Endodermal cell (in vitro differentiated cells): ENCODE measurements at regions not wholly inside any gene's neighbourhood (a gene's known extent, or its start where the extent isn't known, plus 50 kb on each side); places are given as distances from the start of the nearest gene placed in this dataset.

Experiments used
- DNase-seq: peaks from one replicate; pipeline ENCODE4 v3.0.0-alpha.2; 2017
- H3K27ac ChIP-seq: 2 replicates; pipeline ENCODE4 v1.5.1; 2013; ENCODE audit warnings: mild to moderate bottlenecking, low read depth, low read length, moderate library complexity
- H3K27me3 ChIP-seq: 2 replicates; pipeline ENCODE4 v1.6.1; 2013; ENCODE audit warnings: mild to moderate bottlenecking, low read length, moderate library complexity; ENCODE audit not compliant: insufficient read depth, control insufficient read depth, poor library complexity, severe bottlenecking
- H3K36me3 ChIP-seq: 2 replicates; pipeline ENCODE4 v1.7.0; 2013; ENCODE audit warnings: mild to moderate bottlenecking, low read length, moderate library complexity; ENCODE audit not compliant: control insufficient read depth, insufficient read depth
- H3K4me1 ChIP-seq: one replicate; pipeline ENCODE4 v1.7.0; 2013; ENCODE audit warnings: low read length; ENCODE audit not compliant: control insufficient read depth, insufficient read depth
- H3K4me3 ChIP-seq: 2 replicates; pipeline ENCODE4 v1.5.1; 2013; ENCODE audit warnings: mild to moderate bottlenecking, low read length, moderate library complexity
- H3K9ac ChIP-seq: 2 replicates; pipeline ENCODE4 v1.6.1; 2013; ENCODE audit warnings: mild to moderate bottlenecking, low read length, moderate library complexity; ENCODE audit not compliant: poor library complexity, severe bottlenecking; ENCODE audit errors: extremely low read depth
- H3K9me3 ChIP-seq: 2 replicates; pipeline ENCODE4 v1.6.1; 2013; ENCODE audit warnings: mild to moderate bottlenecking, low read length, moderate library complexity; ENCODE audit not compliant: control insufficient read depth
- H3K27ac Mint-ChIP-seq: 2 replicates; pipeline ENCODE4 v1.8.0; 2020; ENCODE audit warnings: mixed read lengths
- H3K27me3 Mint-ChIP-seq: 2 replicates; pipeline ENCODE4 v1.8.0; 2021; ENCODE audit warnings: mild to moderate bottlenecking, mixed read lengths; ENCODE audit not compliant: insufficient read depth
- H3K36me3 Mint-ChIP-seq: 2 replicates; pipeline ENCODE4 v1.8.0; 2020; ENCODE audit warnings: low read depth, mixed read lengths
- H3K4me1 Mint-ChIP-seq: 2 replicates; pipeline ENCODE4 v1.8.0; 2020; ENCODE audit warnings: mixed read lengths
- H3K4me3 Mint-ChIP-seq: 2 replicates; pipeline ENCODE4 v1.8.0; 2020; ENCODE audit warnings: mild to moderate bottlenecking, moderate library complexity, mixed read lengths
- H3K9me3 Mint-ChIP-seq: 2 replicates; pipeline ENCODE4 v1.8.0; 2020; ENCODE audit warnings: mild to moderate bottlenecking, mixed read lengths
- WGBS, 2 experiments: methylation state at CpG; one replicate each; pipeline versions ENCODE4 v1.1.5 to v1.1.7; 2013; ENCODE audit warnings: missing lambda C conversion rate in 2 of 2, mixed read lengths in 1 of 2; ENCODE audit not compliant: insufficient coverage in 1 of 2, insufficient read length in 1 of 2; 5-methylcytosine and 5-hydroxymethylcytosine counted together
- TF ChIP-seq, protein P1 (sequence below): fragments of 200-600 bp; sonication (generic); conservative IDR thresholded peaks from 2 replicates; pipeline ENCODE4 v1.5.0; 2021; ENCODE audit warnings: antibody characterized with exemption, mild to moderate bottlenecking

DNA sequence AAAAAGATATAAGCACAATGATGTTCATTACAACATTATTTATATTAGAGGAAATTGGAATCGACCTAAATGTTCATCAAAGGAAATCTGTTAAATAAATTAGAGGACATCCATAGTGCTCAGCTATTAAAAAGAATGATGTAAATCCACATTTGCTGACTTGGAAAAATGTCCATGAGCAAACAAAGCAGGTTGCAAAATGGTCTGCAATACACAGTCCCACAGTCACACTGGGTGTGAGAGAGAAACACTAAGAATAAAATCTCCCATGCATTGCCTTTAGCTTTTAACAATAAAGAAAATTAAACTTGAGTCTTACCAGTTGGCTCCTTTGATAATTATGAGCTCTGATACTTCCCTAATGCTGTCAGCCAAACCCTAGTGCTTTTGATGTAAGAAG is 811.1 kb upstream of the SALL3 start:
- Mint-ChIP-seq H3K36me3 (no peaks in the 10 kb centered on the region), H3K27me3 (no peaks in the 10 kb centered on the region), H3K4me3 (no peak overlapping the region), H3K9me3 (no peaks in the 10 kb centered on the region), H3K4me1 (no peaks in the 10 kb centered on the region), H3K27ac (no peak overlapping the region)
- H3K9ac ChIP-seq = no peak overlapping the region
- no peaks in the 10 kb centered on the region for H3K4me1 ChIP-seq
- no peak for DNase-seq
- no peak overlapping the region for H3K27ac ChIP-seq
- H3K36me3 ChIP-seq = no peaks in the 10 kb centered on the region
- H3K27me3 ChIP-seq = no peaks in the 10 kb centered on the region
- H3K4me3 ChIP-seq = no peak overlapping the region
- H3K9me3 ChIP-seq = no peaks in the 10 kb centered on the region
- TF ChIP-seq, protein P1, sequence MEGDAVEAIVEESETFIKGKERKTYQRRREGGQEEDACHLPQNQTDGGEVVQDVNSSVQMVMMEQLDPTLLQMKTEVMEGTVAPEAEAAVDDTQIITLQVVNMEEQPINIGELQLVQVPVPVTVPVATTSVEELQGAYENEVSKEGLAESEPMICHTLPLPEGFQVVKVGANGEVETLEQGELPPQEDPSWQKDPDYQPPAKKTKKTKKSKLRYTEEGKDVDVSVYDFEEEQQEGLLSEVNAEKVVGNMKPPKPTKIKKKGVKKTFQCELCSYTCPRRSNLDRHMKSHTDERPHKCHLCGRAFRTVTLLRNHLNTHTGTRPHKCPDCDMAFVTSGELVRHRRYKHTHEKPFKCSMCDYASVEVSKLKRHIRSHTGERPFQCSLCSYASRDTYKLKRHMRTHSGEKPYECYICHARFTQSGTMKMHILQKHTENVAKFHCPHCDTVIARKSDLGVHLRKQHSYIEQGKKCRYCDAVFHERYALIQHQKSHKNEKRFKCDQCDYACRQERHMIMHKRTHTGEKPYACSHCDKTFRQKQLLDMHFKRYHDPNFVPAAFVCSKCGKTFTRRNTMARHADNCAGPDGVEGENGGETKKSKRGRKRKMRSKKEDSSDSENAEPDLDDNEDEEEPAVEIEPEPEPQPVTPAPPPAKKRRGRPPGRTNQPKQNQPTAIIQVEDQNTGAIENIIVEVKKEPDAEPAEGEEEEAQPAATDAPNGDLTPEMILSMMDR = no peak
- WGBS, 2 experiments = no CpG with 5 or more reads among the region's 1 CpG

DNA sequence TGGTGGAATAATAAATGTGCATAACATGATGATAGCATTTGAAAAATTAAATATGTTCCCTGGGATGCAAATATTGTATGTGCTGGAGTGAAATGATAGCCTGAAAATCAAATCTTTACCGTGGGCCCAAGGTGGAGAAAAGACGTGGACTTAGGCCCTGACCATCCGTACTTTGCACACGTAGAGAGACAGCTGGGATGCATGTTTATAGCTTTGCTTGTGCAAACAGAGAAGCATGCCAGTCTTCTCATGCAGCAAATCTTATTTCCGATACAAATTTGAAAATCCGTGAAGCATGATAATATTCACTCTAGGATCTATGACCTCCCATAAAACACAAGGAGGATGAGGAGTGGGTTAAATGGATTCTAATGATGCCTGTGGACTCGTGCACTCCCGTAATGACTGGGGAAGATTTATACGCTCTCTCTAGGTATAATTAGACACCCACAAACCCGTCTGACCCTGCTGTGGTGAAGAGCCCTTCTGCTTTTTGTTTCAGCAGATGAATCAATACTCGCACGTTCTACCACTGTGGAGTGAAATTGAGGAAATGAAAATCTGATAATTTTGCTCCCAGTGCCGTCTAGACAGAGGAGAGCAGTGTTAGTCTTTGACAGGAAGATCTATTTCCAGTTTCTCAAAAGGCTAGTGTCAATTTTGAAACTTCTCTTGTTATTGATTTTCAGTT is 810.3 kb upstream of the SALL3 start:
- TF ChIP-seq, protein P1 = no peak
- H3K27me3 Mint-ChIP-seq = no peaks in the 10 kb centered on the region

DNA sequence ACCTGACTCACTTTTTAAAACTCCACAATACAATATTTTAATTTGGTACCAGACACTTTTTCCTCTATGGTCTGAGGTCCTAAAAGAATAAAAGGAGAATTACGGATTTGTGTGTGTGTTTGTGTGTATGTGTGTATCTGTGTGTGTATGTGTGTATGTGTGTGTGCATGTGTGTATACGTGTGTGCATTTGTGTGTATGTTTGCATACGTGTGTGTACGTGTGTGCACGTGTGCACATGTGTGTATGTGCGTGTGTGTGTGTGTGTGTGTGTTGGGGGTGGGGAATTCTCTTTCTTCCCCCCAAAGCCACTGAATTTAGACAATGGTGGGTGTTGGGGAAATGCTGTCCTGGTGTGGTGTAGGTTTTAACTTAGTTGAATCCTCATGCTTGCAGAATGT is 807.7 kb upstream of the SALL3 start:
- Mint-ChIP-seq H3K4me1 (peaks cover 10% of the 10 kb centered on the region), H3K27me3 (peaks cover 2% of the 10 kb centered on the region), H3K36me3 (no peaks in the 10 kb centered on the region), H3K4me3 (no peak overlapping the region), H3K27ac (no peak overlapping the region), H3K9me3 (no peaks in the 10 kb centered on the region)
- DNase-seq = no peak
- Histone ChIP-seq H3K36me3 (no peaks in the 10 kb centered on the region), H3K27me3 (no peaks in the 10 kb centered on the region), H3K27ac (no peak overlapping the region), H3K9ac (no peak overlapping the region), H3K4me1 (no peaks in the 10 kb centered on the region), H3K9me3 (no peaks in the 10 kb centered on the region), H3K4me3 (no peak overlapping the region)
- WGBS, 2 experiments = 88 to 95% methylated on average over 3 to 5 of the region's 6 CpGs
- TF ChIP-seq, protein P1 = no peak

More for the DNA sequence above, 810.3 kb upstream of the SALL3 start:
- H3K9ac ChIP-seq = no peak overlapping the region
- H3K27ac ChIP-seq = no peak overlapping the region
- Mint-ChIP-seq H3K36me3 (no peaks in the 10 kb centered on the region), H3K27ac (no peak overlapping the region), H3K4me3 (no peak overlapping the region), H3K9me3 (no peaks in the 10 kb centered on the region), H3K4me1 (peaks cover 3% of the 10 kb centered on the region)
- H3K36me3 ChIP-seq = no peaks in the 10 kb centered on the region
- WGBS, 2 experiments = 93 to 94% methylated on average over 7 to 10 of the region's 13 CpGs
- DNase-seq = no peak
- no peak overlapping the region for H3K4me3 ChIP-seq
- no peaks in the 10 kb centered on the region for H3K9me3 ChIP-seq
- H3K4me1 ChIP-seq = no peaks in the 10 kb centered on the region
- H3K27me3 ChIP-seq = no peaks in the 10 kb centered on the region
